ENCODE measurements at regions not wholly inside any gene's neighbourhood (a gene's known extent, or its start where the extent isn't known, plus 50 kb on each side); places are given as distances from the start of the nearest gene placed in this dataset.

GRCh38 chr15:91385311-91385710 lies 285.3 kb downstream of the SV2B start:
- ChIA-PET CTCF (interaction anchor here (0.7 to 1.2 kb wide), 2 partner anchors 13 to 32 kb away, joined by 3 read pairs; no protein-coding TSS in a partner anchor), POLR2A (no interaction called here)
- TF ChIP-seq CTCF (IDR thresholded peaks at IDR 0.05; ENCODE audit: control extremely low read depth, extremely low read depth, low read depth, missing control alignments): no peak
- no peak for DNase-seq (ENCODE audit: extremely low spot score)

- ChIA-PET CTCF (no interaction called here), POLR2A (no interaction called here)
- TF ChIP-seq CTCF (IDR thresholded peaks at IDR 0.05; ENCODE audit: control extremely low read depth, extremely low read depth, low read depth, missing control alignments): no peak
- no peak for DNase-seq (ENCODE audit: extremely low spot score)
These were observed 293.1 kb downstream of the SV2B start for GRCh38 chr15:91393186-91393585.

GRCh38 chr15:91400481-91400880 lies 300.4 kb downstream of the SV2B start:
- POLR2A ChIA-PET: no interaction called here
- no peak for TF ChIP-seq CTCF (IDR thresholded peaks at IDR 0.05; ENCODE audit: control extremely low read depth, extremely low read depth, low read depth, missing control alignments)
- no peak for DNase-seq (ENCODE audit: extremely low spot score)
- CTCF ChIA-PET: no interaction called here

- no peak for TF ChIP-seq CTCF (IDR thresholded peaks at IDR 0.05; ENCODE audit: control extremely low read depth, extremely low read depth, low read depth, missing control alignments)
- no peak for DNase-seq (ENCODE audit: extremely low spot score)
- POLR2A ChIA-PET: no interaction called here
- CTCF ChIA-PET: interaction anchor here (1.5 kb wide), 1 partner anchor 14 kb away, joined by 4 read pairs; no protein-coding TSS in a partner anchor
These were observed 307.3 kb downstream of the SV2B start for GRCh38 chr15:91407269-91407889.

- no peak for TF ChIP-seq CTCF (IDR thresholded peaks at IDR 0.05; ENCODE audit: control extremely low read depth, extremely low read depth, low read depth, missing control alignments)
- ChIA-PET CTCF (interaction anchor here (1.5 to 1.9 kb wide), 3 partner anchors 9 to 12 kb away, joined by 4 read pairs; no protein-coding TSS in a partner anchor), POLR2A (no interaction called here)
- DNase-seq (ENCODE audit: extremely low spot score): no peak
These were observed 308.5 kb downstream of the SV2B start for GRCh38 chr15:91408476-91409076.

GRCh38 chr15:91409387-91409786 lies 309.3 kb downstream of the SV2B start:
- ChIA-PET CTCF (interaction anchor here (1.6 to 1.9 kb wide), 2 partner anchors 9 to 10 kb away, joined by 4 read pairs; no protein-coding TSS in a partner anchor), POLR2A (no interaction called here)

More at GRCh38 chr15:91409387-91409786, 309.3 kb downstream of the SV2B start:
- DNase-seq (ENCODE audit: extremely low spot score): no peak
- TF ChIP-seq CTCF (IDR thresholded peaks at IDR 0.05; ENCODE audit: control extremely low read depth, extremely low read depth, low read depth, missing control alignments): no peak

Data from GM10248 (cell line).